ENCODE measurements at regions not wholly inside any gene's neighbourhood (a gene's known extent, or its start where the extent isn't known, plus 50 kb on each side); places are given as distances from the start of the nearest gene placed in this dataset.

DNA sequence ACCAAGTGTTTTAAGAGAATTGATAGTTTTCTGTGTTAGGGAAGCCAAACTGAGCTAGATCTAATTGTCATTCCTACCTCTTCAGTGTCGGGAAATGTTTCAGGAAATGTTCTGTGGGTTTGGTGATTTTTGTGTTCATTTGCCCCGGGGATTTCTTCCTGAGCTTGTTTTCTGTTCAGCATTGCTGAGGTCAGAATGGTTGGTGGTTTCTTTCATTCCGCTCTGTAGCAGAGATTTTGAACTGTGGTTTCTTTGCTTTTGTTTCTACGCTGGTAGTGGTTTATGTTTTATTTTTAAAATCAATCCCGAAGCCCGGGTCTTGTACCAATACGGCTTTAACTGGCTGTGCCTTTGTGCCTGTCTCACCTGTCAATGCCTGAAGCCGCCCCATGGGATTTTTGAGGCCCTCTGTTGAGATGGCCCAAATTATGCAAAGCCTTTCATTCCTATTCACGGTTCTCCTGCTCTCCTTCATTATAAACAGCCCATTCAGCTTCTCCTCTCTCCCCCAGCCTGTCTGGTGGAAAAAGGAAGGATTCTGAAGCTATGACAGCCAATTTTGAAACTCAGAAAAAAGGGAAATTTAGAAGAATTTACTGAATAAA, 417.2 kb upstream of the KAZN start:
- DNase-seq (ENCODE audit: low read depth in 1 of 2, low spot score in 1 of 2), result no peak

- no peak for DNase-seq (ENCODE audit: low read depth in 1 of 2, low spot score in 1 of 2)
Measured at GRCh38 chr1:14182856-14183255, 415.6 kb upstream of the KAZN start.

DNA sequence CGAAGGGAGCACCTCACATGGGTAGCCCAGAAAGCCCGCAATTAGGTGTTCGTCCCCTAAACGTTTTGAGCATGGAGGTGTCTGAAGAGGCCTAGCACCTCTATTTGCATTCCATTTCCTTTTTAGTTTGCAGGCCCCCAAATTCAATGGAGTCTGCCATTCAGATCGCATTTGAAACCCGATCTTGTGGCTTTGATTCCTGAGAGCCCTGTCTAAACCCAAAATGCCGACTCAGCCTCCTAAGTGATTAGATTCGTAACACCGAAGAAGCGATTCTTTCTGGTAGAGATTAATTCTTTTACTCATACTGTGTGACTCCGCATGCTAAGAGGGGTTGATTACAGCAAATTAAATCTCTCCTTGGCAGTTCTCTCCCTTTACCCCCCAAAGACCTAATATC, 415.2 kb upstream of the KAZN start:
- no peak for DNase-seq (ENCODE audit: low read depth in 1 of 2, low spot score in 1 of 2)

DNA sequence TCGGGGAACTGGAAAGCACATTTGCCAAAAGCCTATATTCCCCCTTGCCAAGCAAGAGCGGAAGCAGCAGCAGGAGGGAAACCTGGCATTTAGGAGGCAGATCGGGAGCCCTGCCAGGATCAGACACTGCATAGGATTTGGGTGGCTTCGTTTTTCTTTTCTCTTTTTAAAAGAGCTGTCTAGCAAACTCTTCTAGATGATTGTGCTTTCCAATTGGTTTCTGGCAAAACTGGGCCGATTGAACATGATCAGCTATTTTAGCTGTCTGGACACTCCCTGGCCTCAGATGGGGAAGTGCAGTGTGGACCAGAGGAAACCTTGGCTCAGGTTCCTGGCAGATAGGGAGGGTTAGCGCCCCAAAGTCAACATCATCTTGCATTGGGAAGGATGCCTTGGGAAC, 414.0 kb upstream of the KAZN start:
- DNase-seq (ENCODE audit: low read depth in 1 of 2, low spot score in 1 of 2), result no peak

DNA sequence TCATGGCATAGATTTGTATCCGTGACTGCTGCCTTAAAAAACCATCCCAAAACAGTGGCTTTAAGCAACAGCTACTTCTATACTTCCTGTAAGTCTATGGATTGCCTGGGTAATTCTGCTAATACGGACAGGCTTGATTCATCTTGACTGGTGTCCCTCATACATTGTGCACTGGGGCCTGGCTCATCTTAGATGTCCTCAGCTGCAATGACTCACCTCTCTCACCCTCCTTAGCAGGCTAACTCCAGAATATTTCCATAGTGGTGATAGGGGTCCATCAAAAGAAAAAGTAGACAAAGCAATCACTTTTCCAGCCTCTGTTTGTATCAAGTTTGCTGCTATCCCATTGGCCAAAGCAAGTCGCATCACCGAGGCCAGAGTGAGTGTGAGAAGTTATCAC, 409.1 kb upstream of the KAZN start:
- DNase-seq (ENCODE audit: low read depth in 1 of 2, low spot score in 1 of 2), result no peak

GRCh38 chr1:14190508-14190907, 408.0 kb upstream of the KAZN start:
- no peak for DNase-seq (ENCODE audit: low read depth in 1 of 2, low spot score in 1 of 2)

GRCh38 chr1:14194511-14194910, 404.0 kb upstream of the KAZN start:
- no peak for DNase-seq (ENCODE audit: low read depth in 1 of 2, low spot score in 1 of 2)

DNA sequence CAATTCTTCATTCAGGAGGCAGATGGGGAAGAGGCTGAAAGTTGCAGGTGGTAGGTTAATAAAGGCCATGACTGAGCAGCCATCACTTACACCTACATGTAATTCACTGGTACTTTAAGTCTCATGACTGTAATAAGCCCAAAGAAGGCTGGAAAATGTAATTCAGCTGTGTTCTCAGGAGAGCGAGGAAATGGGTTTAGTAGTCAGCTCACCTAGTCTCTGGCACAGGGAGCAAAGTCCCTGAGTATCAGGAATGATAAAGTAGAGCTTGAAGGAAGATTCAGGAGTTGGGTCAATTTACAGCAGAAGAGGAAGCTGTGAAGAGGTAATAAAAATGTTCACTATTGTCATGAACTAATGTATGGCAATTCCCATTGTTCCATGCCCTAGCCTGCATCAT, 393.4 kb upstream of the KAZN start:
- DNase-seq (ENCODE audit: low read depth in 1 of 2, low spot score in 1 of 2), result no peak

DNA sequence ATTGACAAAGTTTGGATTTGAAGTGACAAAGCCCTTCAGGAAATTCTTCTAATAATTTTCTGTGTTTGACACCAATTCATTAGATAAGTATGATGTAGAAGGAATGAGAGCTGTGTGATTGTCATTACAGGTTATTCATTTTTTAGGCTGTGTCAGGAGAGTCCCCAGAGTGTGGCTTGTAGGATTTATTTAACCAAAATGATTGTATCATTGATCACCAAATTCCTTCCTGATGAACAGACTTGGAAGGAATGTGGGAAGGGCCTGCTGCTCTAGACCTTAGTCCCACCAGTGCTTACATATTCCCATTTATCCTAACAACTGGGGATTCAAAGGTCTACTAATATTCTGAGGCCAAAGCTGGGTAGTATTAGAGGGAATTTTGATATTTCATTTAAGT, 383.3 kb upstream of the KAZN start:
- DNase-seq (ENCODE audit: low read depth in 1 of 2, low spot score in 1 of 2), result no peak

GRCh38 chr1:14217384-14217783, 381.1 kb upstream of the KAZN start:
- no peak for DNase-seq (ENCODE audit: low read depth in 1 of 2, low spot score in 1 of 2)

DNA sequence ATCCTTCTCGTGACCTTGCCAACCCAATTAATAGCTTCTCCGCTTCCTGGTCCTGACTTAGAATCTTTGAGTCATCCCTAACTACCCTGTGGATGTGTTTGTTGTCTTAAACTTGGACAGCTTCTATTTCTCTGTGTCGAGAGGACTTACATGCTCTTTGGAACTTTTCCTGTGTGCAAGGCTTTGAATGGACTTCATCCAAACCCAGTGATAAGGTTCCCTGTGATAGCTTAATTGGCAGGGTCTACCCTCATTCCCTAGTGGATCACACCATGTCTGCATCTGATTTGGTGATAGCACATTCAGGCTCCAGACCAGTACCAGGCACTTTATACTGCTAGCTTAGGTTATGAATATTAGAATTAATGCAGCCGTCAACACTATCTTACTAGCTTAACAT, 378.2 kb upstream of the KAZN start:
- DNase-seq (ENCODE audit: low read depth in 1 of 2, low spot score in 1 of 2), result no peak

DNA sequence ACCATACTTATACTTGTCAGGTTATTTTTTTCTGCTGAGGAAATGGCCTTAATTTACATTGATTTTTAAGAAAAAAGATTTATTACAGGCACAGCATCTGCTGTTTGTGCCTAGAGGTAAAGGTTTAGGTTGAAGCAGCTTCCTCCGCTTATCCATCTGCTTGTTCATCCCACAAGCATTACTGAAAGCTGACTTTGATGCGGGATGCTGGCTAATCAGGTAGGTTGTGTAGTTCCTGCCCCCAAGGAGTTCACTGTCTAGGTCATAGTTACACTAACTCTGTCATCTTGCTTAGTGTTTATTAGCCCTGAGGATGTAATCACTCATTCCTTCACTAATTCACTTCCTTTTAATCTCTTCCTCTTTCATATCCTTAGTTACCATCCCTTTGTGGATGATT, 377.7 kb upstream of the KAZN start:
- DNase-seq (ENCODE audit: low read depth in 1 of 2, low spot score in 1 of 2), result no peak

GRCh38 chr1:14222086-14222485, 376.4 kb upstream of the KAZN start:
- no peak for DNase-seq (ENCODE audit: low read depth in 1 of 2, low spot score in 1 of 2)

GRCh38 chr1:14228677-14229076, 369.8 kb upstream of the KAZN start:
- no peak for DNase-seq (ENCODE audit: low read depth in 1 of 2, low spot score in 1 of 2)

DNA sequence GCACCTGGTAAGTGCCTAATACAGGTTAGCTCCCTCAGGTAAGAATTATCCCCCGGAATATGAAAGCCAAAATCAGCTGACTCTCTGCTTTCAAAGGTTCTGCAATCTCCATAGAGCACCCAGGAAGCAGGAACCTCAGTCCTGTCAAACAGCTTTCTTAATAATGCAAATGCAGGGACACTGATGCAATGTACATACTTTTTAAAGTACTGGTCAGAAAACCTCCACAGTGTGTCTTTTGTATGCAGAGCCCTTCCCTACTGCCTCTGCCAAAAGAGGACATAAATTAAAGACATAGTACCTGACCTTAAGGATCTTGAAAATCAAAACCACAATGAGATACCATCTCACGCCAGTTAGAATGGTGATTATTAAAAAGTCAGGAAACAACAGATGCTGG, 365.0 kb upstream of the KAZN start:
- no peak for DNase-seq (ENCODE audit: low read depth in 1 of 2, low spot score in 1 of 2)

- no peak for DNase-seq (ENCODE audit: low read depth in 1 of 2, low spot score in 1 of 2)
Measured at GRCh38 chr1:14236097-14236496, 362.4 kb upstream of the KAZN start.

- DNase-seq (ENCODE audit: low read depth in 1 of 2, low spot score in 1 of 2), result no peak
Measured at GRCh38 chr1:14238472-14239307, 359.8 kb upstream of the KAZN start.

GRCh38 chr1:14240265-14240664, 358.2 kb upstream of the KAZN start:
- DNase-seq (ENCODE audit: low read depth in 1 of 2, low spot score in 1 of 2), result no peak

DNA sequence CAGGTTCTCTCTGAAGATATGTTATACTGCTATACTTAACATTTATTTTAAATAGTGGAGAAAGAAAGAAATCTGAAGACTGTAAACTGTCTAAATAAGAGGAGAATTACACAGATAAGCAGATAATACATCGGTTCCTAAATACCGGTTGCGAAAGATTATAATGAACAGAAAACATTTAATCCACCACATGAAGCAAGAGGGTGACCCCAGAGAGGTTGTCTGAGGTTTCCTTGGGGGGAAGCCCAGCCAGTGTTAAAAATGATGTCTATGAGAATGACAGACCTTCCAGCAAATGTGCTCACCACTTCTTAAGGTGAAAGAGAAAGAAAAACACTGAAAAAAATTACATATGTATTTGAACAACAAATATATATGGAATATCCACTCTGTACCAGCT, 356.4 kb upstream of the KAZN start:
- DNase-seq (ENCODE audit: low read depth in 1 of 2, low spot score in 1 of 2), result no peak

- DNase-seq (ENCODE audit: low read depth in 1 of 2, low spot score in 1 of 2), result no peak
Measured at GRCh38 chr1:14242870-14243269, 355.6 kb upstream of the KAZN start.

GRCh38 chr1:14245954-14246353, 352.5 kb upstream of the KAZN start:
- no peak for DNase-seq (ENCODE audit: low read depth in 1 of 2, low spot score in 1 of 2)

GRCh38 chr1:14246471-14246870, 352.0 kb upstream of the KAZN start:
- DNase-seq (ENCODE audit: low read depth in 1 of 2, low spot score in 1 of 2), result no peak

- no peak for DNase-seq (ENCODE audit: low read depth in 1 of 2, low spot score in 1 of 2)
Measured at GRCh38 chr1:14247666-14248065, 350.8 kb upstream of the KAZN start.
